ENCODE measurements at regions not wholly inside any gene's neighbourhood (a gene's known extent, or its start where the extent isn't known, plus 50 kb on each side); places are given as distances from the start of the nearest gene placed in this dataset.
"Not testable (repeated sequence)": the region's sequence is repeated elsewhere in the genome, so short reads cannot be mapped to it uniquely, and the experiment has no call there.

DNA sequence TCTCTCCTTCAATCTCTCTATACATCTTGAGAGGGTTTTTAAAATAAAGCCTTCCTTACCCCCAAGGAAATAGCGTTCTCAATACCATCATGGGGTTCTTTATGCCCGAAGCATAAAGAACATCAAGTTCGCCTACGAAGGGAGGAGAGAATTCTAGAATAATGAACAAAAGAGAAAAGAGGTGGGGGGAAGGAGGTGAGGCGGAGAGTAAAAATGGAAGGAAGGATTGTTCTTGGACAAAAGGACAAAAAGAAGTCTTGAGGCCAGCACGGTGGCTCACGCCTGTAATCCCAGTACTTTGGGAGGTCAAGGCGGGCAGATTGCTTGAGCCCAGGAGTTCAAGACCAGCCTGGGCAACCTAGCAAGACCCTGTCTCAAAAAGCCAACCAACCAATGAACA is 319.8 kb upstream of the NCKAP5 start:
- DNase-seq = no peak

DNA sequence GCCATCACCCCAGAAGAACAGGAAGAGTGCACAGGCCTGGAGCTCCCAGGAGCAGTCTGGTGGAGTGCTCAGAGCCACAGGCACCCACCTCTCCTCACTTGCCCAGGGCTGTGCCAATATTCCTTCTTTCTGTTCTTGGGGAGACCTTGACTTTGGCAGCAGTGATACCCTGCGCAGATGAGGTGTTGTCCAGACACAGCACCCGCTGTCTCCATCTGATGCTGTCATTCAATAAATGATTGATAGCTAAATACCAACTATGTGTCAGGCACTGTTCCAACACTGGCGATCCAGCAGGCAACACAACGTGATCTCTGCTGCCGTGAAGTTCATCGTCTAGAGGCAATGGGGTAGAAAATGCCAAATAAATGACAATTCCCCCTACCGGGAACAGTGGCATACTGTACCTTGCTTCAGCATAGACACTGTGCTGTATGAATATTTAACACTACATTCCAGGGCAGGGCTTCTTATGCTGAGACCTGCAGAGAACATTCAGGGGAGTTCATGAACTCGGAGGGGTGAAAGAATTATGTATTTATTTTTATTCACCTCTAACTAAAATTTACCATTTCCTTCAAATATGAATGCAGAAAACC is 320.5 kb upstream of the NCKAP5 start:
- no peak for DNase-seq

DNA sequence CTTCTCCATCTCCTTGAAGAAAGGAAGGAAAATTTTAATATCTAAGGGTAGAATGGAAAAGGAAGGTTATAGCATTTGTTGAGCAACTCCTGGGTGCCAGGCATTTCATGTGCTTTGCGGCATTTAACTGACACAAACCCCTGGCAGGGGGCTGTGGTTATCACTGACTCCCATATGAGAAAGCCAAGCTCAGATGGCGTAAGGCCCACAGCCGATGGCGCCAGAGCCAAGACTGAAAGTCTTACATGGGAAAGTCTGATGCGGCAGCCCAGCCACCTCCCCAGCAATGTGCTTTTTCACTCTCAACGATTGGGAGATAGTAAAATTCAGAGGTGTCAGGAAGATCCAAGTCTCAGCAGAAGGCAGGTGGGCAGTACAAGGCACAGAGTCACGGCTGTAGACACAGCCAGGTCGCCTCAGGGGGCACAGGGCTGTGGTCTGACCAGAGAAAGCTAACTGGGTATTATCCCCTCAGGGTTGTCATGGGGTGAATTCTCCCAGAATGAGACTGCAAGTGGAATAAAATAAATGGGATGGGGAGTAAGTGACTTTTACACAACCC is 324.2 kb upstream of the NCKAP5 start:
- no peak for DNase-seq

DNA sequence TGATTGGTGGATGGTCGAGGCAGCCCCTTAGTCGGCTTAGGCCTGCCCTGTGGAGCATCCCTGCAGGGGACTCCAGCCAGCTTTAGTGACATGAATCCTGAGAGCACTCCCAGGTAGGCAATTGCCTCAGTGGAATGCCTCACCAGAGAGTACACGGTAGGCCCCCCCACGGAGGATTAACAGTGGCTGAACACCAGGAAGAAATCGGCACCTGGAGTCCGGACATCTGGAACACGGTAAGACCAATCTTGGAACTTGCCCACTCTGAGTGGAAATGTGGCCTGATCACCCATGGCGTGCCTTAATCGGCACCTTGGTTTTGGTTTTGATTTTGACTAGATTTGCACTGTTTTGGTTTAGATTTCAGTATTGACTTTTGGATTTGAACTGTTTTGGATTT is 326.2 kb upstream of the NCKAP5 start:
- DNase-seq = no peak

DNA sequence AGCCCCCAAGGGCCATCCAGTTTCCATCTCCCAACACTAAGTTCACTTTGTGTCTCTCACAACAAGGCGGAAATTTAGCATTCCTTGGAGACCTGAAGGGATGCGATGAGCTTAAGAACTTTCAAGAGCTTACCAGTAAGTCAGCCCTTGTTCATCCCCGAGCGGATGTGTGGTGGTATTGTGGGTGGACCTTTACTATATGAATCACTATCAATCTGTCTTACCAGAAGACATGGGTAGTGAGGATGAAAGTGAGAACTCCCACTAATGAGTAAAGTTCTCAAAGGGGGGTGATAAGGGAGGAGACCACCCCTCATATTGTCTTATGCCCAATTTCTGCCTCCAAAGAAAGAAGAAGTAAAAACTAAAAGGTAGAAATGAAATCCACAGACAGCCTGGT is 329.6 kb upstream of the NCKAP5 start:
- DNase-seq = not testable (repeated sequence)

DNA sequence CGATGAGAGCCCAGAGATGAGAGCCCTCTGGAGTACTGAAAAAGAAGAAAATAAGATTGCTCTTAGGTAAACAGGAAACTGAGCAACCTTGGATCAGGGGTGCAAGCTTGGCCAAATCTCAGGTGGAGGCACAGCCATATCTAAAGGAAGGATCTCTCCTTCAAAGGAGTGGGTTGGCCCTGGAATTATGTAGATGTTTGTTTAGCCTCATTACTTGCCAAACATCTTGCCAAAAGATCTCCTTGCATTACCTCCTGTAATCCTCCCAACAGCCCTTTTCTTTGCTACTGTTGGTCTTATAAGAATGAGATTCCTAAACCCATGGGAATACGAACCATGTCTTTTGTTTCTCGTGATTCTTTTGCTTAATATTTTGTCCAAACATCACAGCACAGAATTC is 332.6 kb upstream of the NCKAP5 start:
- DNase-seq = no peak

DNA sequence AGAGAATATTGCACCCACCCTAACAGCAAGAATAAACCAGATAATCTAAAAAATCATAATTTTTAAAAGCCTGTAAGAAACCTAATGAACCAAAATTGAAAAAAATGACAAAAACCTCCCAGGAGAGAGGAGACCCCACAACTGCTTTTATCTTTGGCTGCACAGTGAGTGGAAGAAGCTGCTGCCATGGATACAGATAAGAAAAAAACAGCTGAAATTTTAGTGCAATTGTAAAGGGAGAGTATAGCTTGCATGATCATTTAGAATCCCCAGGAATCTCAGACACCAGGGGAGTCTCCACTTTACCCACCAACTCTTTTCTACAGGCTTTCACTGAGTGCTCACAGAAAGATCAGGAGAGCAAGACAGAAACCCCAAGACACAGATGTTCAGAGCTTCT is 338.1 kb upstream of the NCKAP5 start:
- no peak for DNase-seq

DNA sequence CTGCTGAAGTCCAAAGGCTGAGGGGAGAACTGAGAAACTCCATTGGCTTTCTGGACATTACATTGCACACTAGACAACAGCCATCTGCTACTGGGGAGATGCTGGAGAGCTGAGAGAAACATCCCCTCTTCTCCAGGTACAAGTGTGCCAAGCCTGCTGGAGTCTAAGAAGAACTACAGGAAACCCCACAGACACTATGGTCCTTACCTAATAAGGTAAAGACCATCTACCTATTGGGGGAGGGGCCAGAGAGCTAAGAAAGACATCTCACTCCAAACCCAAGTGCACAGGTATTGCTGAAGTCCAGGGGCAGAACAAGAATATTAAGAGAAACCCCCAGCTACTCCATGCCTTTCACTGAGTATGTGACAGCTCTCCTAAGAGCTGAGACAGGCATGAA is 338.7 kb upstream of the NCKAP5 start:
- DNase-seq = no peak

DNA sequence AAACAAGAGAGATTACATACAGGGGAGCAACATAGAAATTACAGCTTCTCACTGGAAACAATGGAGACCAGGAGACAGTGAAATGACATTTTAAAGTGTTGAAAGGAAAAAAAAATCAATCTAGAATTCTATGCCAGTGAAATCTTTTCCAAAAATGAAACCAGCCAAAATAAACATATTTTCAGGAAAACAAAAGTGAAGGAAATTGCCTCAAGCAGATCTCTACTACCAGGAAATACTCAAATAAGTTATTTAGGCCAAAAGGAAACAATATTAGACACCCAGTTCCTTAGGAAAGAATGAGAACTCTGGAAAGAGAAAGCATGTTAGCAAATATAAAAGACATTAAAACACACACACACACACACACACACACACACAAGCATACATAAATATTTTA is 339.9 kb upstream of the NCKAP5 start:
- no peak for DNase-seq

DNA sequence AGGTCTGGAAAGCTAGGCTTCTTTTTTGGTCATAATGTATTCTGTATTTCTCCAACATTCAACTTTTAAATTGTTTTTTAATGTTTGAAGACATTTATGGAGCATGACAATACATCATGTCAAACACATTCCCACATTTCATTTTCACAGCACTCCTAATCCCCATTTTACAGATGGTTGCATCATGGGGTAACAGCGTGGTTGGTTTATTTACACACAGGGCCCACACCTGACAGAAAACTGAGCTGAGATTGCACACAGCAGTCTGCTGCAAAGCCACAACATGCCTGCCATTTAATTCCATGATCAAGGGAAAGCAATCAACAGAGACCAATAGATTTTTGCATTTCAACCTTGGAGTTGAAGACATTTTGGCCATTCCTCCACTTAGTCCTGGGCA is 335.7 kb upstream of the MGAT5 start:
- no peak for DNase-seq

DNA sequence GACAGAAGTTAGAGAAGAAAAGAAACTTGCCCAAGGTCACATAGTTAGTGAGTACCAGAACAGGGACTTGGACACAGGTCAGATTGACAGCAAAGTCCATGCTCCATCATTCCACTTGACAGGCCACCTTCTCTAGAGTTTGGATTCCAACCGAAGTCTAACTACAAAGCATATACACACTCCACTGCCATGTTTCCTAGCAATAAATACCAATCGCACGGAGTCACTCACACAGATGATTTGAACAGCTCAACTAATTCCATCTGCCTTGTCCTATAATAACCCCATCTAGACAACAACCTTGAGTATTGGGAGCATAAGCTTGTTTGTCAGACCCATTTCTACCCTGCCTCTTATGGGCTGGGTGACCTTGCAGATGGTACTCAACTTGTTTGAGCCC is 334.6 kb upstream of the MGAT5 start:
- no peak for DNase-seq

DNA sequence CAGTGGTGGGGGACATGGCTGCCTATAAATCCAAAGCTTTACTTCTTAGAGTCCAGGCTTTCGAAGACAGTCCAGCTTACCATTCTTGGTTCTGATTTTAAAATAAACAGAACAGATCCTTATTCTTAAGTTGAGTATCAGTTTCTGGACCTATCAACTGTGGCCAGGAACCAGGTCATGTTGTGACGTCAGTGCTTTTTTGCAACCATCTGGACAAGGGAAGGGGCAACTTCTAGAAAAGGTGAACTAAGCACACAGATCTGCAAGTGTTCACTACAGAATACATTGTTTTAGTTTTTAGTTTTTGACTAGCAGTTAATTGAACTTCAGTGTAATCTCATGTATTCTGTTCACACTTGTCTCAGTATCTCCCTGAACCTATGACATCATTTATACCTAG is 326.0 kb upstream of the MGAT5 start:
- no peak for DNase-seq

DNA sequence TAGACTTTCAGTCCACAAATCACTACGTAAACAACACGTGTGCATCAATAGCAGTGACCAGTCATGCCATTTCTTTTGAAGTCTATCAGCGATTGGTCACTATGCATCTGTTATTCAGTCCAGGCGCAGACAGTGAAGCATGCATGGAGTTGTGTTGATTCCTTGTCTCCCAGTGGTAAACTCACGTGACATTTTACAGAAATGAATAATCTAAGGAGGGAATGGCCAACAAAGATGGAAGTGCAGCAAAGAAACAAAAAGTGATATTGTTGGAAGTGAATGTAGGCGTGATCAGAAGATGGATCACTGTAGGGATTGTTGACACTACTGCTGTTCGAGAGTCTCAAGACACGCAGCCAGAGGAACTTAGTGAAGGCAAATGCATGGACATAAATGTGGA is 317.8 kb upstream of the MGAT5 start:
- no peak for DNase-seq

DNA sequence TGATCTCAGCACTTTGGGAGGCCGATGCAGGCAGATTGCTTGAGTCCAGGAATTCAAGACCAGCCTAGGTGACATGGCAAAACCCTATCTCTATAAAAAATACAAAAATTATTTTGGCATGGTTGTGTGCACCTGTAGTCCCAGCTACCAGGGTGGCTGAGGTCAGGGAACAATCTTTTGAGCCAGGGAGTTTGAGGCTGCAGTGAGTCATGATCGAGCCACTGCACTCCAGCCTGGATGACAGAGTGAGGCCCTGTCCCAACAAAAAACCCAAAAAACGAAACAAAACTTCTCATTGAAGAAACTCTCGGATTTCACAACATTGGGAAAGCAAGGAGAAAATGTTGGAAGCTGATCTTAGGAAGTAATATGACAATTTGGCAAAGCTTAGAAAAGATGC is 317.3 kb upstream of the MGAT5 start:
- DNase-seq = no peak

DNA sequence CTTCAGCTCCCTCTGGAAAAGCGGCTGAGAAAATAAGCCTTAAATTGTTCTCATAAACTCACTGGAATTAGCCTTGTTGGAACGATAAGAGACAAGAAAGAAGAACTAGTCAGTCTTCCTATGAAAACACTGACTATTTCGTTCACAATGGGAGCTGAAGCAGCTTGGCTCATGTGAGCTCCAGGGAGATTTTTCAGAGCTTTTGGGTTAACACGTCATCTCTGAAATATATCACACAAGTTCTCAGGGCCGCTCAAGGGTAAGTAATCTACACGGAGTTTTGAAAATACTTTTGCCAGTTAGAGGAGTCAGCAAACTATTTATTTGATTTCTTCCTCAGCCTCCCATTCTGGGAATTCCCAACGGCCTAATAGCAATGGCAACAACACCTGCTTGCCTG is 316.2 kb upstream of the MGAT5 start:
- DNase-seq = no peak

DNA sequence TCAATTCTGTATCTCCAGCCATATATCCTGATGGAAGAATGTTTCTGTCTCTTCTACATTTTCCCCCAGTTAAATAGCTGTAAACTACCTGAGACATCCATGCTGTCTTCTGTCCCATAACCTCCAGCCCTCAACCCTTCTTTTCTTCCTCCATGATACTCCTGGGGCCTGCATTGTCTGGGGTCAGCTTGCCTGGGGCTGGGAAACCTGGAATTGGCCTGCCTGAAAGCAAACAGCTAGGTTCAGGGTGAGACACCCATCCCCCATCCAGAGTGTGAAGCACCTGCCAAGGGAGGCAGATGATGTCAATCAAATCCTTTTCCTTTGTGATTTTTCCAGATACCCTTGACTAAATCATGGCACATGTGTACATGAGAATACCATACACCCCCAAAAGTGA is 313.7 kb upstream of the MGAT5 start:
- DNase-seq = no peak

DNA sequence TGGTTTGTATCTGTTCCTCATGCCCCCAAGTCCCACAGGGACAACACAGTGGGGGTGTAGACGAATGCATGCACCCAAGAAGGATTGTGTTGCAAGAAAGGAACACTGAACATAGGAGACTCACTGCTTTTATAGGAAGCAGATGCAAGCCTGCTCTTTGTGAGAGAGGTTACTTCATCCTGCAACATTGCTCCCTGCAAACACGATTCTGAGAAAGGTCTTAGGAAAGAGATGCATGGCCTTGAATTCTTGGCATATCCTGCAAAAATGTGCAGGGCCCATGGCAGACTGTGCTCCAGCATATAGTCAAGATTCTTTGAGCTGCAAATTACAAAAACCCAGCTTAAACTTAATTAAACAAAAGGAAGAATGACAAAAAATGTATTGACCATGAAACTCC is 312.2 kb upstream of the MGAT5 start:
- no peak for DNase-seq

DNA sequence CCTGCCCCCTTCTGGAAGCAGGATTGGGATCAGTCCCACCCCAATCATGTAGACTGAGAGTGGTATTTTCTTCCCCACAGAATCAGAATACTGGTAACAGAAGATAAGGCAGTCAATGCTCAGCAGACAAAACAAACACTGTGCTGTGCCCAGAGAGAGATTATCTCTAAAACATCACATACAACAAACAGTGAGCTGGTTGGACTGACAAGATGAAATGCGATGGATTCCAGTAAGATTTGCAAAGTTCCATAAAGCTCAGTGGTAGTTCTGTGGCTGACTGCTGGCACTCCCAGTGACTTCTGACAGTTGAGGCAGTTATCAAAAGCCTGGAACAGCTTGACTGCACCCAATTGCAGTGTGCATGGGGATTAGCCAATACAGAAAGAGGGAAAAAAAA is 311.5 kb upstream of the MGAT5 start:
- DNase-seq = no peak

DNA sequence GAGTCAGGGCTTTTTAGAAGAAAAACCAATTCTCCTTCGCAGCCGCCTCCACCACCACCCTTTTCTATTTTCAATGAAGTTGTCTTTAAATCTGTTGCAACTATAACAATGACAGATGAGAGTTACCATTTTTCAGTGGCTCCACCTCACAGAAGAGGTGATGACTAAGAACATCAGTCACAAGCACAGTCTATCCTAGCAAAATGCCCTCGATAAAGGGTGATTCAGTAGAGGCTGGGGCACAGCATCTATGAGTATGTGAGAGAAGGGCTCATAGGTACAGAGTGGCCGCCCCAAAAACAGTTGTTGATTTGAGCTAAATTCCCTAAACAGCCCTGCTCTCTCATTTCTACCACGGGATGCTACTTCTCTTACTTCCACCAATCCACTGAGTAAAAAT is 310.8 kb upstream of the MGAT5 start:
- DNase-seq = no peak

DNA sequence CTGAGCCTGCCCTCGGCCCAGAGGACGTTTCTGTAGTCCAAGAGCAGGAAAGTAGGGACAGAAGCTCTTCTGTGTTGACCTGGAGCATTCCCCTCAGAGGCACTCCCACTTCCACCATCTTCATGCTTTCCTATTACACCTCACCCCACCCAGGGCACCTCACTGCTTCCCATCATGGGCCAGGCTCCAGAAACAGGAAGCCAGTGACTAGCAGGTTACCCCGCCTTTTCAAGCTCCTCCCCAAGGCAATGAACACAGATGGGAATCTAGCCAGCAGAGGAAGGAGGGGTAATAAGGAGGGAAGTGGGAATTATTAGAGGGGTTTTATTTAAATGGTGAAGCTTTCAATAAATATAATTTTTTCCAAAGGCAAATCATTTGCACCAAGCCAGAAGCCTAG is 308.8 kb upstream of the MGAT5 start:
- DNase-seq = no peak

DNA sequence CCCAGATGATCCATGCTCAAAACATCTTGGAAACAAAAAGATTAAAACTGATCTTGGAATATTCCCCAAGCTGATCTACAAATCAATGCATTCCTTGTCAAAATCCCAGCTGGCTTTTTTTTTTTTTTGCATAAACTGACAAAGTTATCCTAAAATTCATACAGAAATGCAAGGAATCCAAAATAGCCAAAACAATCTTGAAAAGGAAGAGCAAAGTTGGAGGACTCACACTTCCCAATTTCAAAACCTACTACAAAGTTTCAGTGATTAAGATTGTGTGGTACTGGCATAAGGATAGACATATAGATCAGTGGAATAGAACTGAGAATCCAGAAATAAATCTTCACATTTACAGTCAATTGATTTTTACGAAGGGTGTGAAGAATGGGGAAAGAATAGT is 306.8 kb upstream of the MGAT5 start:
- no peak for DNase-seq

DNA sequence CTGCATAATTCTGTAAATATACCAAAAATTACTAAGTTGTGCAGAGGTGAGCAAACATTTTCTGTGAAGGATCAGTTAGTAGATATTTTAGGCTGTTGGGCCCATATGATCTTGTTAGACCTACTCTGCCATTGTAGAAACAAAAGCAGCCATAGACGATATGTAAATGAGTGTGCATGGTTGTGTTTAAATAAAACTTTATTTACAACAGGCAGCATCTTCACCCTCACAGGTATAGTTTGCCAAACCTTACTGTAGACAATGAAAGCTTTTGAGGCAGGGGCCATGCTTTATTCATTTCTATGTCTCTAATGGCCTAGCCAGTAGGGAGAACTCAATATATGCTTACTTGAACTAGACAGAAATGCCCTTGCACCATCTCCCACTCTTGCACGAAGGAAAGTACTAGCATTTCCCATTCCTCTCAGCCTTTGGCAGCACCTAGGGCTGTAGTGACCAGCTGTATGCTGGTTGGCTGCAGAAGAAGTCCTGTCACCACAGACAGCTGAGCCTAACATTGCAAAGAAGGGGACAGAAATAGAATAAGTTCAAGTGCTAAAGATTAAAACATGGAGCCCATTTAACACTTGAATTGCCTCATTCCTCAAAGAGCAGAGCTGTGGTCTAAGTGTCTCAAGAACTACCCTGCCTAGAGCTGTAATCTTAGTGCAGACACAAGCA is 305.1 kb upstream of the MGAT5 start:
- DNase-seq = no peak

DNA sequence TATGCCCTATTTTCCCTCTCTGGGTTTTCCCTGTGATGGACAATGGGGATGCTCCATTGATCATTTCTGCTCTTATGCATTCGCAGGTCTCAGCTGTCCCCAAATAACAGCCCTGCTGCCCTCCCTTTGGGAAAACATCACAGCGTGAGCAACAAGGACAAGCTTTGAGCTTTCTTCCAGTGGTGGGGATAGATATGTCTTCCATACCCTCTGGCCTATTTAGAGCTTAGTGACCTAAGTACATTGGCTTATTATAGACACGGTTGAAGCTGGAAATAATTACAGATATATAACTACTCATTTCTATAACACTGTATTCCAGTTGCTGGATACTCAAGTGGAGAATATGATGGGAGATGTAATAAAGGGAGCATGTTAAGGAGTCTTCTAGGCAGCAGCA is 304.3 kb upstream of the MGAT5 start:
- no peak for DNase-seq

DNA sequence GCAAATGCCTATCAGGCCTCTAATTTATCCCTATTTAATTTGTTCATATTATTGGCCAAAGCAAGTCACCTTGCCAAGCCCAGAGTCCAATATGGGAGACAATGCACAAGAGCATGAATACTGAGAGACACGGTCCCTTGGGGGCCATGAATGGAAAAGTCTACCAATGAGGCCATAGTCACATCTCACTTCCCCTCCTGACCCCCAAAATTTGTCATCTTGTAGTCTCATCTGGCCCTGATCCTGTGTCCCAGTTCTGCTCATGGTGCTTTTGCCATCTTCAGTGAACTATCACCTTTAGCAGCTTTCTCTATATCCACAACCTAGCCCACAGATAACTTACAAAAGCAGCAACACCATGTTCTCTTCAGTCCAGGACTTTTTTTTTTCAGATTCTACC is 302.7 kb upstream of the MGAT5 start:
- no peak for DNase-seq

DNA sequence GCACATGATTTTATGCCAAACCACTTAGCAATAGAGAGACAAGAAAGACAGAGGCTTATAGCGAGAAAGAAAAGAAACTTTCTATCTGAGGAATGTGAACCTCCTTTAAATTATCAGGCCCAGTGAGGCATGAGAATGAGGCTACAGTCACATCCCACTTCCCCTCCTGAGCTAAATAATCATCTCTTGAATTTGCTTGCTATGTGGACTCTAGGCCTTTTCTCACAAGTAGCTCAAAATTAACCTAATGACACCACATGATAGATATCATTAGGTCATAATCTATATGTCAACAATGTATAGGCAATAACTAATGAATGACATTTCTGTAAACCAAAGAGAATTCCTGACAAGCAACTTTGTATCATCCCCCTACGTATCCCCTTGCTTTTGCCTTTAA is 301.5 kb upstream of the MGAT5 start:
- no peak for DNase-seq
